22Rv1 (cell line): ENCODE measurements at regions not wholly inside any gene's neighbourhood (a gene's known extent, or its start where the extent isn't known, plus 50 kb on each side); places are given as distances from the start of the nearest gene placed in this dataset.
A peak's percentile ranks its signal among the peaks of the same experiment; 100 is the strongest.
"Not testable (repeated sequence)": the region's sequence is repeated elsewhere in the genome, so short reads cannot be mapped to it uniquely, and the experiment has no call there.

Experiments used
- H3K27ac ChIP-seq: fragments of 450-650 bp; 2 replicates; pipeline ENCODE4 v1.5.1; 2017
- CTCF ChIP-seq: fragments of 450-650 bp; IDR thresholded peaks from 2 replicates; pipeline ENCODE4 v1.5.1; 2017; ENCODE audit warnings: mild to moderate bottlenecking
- ZFX ChIP-seq: fragments of 450-650 bp; IDR thresholded peaks from 2 replicates; pipeline ENCODE4 v1.6.1; 2017; ENCODE audit warnings: antibody characterized with exemption, borderline replicate concordance

GRCh38 chr2:64745562-64745961 is 91.8 kb upstream of the SERTAD2 start:
- no peak for TF ChIP-seq CTCF
- TF ChIP-seq ZFX, result no peak

DNA sequence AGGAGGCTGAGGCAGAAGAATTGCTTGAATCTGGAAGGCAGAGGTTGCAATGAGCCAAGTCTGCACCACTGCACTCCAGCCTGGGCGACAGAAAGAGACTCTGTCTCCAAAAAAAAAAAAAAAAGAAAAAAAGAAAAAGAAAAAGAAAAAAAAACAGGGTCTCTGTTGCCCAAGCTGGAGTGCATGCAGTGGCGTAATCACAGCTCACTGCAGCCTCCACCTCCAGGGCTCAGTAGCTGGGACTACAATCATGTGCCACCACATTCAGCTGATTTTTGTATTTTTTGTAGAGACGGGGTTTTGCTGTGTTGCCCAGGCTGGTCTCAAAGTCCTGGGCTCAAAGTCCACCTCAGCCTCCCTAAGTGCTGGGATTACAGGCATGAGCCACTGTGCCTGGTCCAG is 94.0 kb upstream of the SERTAD2 start:
- not testable (repeated sequence) for H3K27ac ChIP-seq

More at GRCh38 chr2:64745562-64745961, 91.8 kb upstream of the SERTAD2 start:
- no peak overlapping the region for H3K27ac ChIP-seq

DNA sequence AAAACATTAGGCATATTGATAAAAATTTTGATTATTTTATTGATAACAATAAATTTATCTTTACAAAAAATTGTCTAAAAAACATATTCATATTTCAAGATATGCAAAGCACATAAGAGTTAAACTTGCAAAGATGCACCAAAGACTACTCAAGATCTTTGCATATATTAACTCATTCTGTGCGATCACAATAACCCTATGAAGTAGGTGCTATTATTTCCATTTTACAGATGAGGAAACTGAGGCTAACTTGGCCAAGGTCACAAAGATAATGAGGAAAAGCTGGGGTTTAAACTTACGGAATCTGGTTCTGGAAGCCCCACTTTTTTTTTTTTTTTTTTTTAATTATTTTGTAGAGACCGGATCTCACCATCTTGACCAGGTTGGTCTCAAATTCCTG is 94.4 kb upstream of the SERTAD2 start:
- H3K27ac ChIP-seq, result no peak overlapping the region
- TF ChIP-seq CTCF (no peak), ZFX (no peak)

DNA sequence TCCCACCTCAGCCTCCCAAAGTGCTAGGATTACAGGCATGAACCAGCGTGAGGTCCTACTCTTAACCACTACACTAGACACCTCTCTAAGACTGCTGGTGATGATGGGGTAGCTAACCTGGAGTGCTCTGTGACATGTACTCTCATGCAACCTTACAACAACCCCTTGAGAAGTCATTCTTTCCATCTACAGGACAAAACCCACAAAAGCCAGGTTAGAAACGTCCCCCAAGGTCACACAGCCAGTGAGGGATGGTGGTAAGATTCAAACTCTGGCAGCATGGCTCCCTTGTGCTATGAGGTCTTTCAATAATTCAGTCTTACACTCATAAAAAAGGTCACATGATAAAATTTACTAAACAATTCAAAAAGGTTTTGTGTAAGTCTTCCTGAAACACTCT is 94.8 kb upstream of the SERTAD2 start:
- H3K27ac ChIP-seq, result no peak overlapping the region
- TF ChIP-seq CTCF (no peak), ZFX (no peak)

- peak overlapping the region; percentile 97 for H3K27ac ChIP-seq
- no peak for TF ChIP-seq CTCF
Observed at GRCh38 chr2:64749446-64749845, 95.7 kb upstream of the SERTAD2 start.

DNA sequence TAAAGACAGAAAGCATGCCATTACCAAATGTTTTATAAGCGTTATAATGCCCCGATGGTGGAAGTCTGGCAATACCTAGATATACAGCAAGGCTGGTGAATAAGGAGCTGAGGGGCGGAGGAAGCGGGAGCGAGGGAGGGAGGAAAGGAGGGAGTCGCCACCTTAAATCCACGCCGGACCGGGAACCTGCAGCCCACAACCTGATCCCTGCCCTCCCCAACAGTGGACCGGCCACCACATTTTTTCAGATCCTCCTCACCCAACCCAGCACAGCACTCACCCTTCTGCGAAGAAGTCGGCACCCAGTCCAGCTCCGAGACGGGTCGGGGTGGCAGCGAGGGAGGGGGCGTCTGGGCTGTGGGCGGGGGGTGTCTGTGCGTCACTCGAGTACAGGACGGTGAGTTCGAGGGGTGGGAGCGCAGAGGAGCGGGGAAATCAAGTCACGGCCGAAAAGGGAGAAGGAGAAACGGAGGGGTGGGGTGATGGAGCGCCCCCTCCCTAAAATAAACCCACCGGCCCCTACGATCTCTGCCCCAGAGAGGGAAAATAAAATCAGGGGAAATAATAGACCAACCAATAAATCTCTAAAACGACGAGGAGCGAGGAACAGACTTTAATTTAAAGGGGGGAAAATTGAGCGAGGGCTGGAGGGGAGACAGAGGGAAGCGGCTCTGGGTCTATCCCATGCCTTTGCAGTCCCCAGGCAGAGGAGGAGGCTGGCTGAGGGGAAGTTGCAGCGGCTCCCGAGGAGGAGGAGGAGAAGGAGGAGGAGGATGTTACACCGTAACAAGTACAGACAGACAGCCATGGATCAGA is 96.5 kb upstream of the SERTAD2 start:
- TF ChIP-seq CTCF (0 out of 2 replicates have a peak, but pooled peaks have one; percentile 7), ZFX (no peak)
- H3K27ac ChIP-seq, result peak overlapping the region; percentile 97

DNA sequence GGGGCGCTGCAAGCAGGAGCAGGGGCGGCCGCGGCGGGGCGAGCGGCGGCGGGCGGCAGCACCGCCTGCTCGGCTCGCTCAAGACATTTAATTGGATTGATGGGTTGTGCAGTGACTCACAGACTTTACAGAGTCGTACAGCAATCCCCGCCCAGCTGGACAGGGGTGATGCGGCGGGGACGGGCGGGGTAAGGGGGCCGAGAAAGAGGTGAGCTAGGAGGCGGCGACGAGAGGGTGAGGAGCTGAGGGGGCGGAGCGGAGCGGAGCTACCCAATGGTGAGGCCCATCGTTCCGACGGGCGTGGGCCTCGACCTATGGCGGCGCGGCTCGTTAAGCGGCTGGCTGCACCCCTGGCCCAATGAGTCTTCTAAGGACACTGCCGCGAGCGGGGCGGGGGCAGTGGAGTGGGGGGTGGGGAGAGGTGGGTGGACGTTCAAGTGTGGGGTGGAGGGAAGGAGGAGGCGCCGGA is 97.1 kb upstream of the SERTAD2 start:
- TF ChIP-seq ZFX (no peak), CTCF (no peak)
- peak overlapping the region; percentile 97 for H3K27ac ChIP-seq
